Parathyroid adenoma (tissue), 2 donors: ENCODE measurements at regions not wholly inside any gene's neighbourhood (a gene's known extent, or its start where the extent isn't known, plus 50 kb on each side); places are given as distances from the start of the nearest gene placed in this dataset.

Source experiments
- H2AFZ ChIP-seq: fragments of 300-600 bp; sonication (generic); one replicate; pipeline ENCODE4 v1.7.0; 2017; ENCODE audit warnings: antibody characterized with exemption, mild to moderate bottlenecking
- H3K27ac ChIP-seq: fragments of 300-600 bp; sonication (generic); one replicate; pipeline ENCODE4 v1.7.0; 2017
- H3K27me3 ChIP-seq: fragments of 300-600 bp; sonication (generic); one replicate; pipeline ENCODE4 v1.7.0; 2017; ENCODE audit warnings: low read length; ENCODE audit not compliant: control insufficient read depth, insufficient read depth
- H3K36me3 ChIP-seq: fragments of 300-600 bp; sonication (generic); one replicate; pipeline ENCODE4 v1.7.0; 2017; ENCODE audit warnings: low read length; ENCODE audit not compliant: control insufficient read depth, insufficient read depth
- H3K4me1 ChIP-seq: fragments of 300-600 bp; sonication (generic); one replicate; pipeline ENCODE4 v1.7.0; 2017; ENCODE audit warnings: control low read depth
- H3K4me2 ChIP-seq: fragments of 300-600 bp; sonication (generic); one replicate; pipeline ENCODE4 v1.7.0; 2017; ENCODE audit warnings: low read length
- H3K4me3 ChIP-seq: fragments of 300-600 bp; sonication (generic); one replicate; pipeline ENCODE4 v1.7.0; 2017; ENCODE audit warnings: low read depth, low read length
- H3K79me2 ChIP-seq: fragments of 300-600 bp; sonication (generic); one replicate; pipeline ENCODE4 v1.7.0; 2017; ENCODE audit warnings: control low read depth
- H3K9ac ChIP-seq: fragments of 300-600 bp; sonication (generic); one replicate; pipeline ENCODE4 v1.7.0; 2017; ENCODE audit warnings: mild to moderate bottlenecking
- H3K9me3 ChIP-seq: fragments of 300-600 bp; sonication (generic); one replicate; pipeline ENCODE4 v1.7.0; 2017; ENCODE audit warnings: low read length; ENCODE audit not compliant: control insufficient read depth
- TF ChIP-seq, protein P1 (sequence below): fragments of 300-600 bp; sonication (generic); IDR thresholded peaks from one replicate; pipeline ENCODE4 v1.7.0; 2017; ENCODE audit warnings: antibody characterized with exemption, mild to moderate bottlenecking
- donor health status: primary hyperparathyroidism.

DNA sequence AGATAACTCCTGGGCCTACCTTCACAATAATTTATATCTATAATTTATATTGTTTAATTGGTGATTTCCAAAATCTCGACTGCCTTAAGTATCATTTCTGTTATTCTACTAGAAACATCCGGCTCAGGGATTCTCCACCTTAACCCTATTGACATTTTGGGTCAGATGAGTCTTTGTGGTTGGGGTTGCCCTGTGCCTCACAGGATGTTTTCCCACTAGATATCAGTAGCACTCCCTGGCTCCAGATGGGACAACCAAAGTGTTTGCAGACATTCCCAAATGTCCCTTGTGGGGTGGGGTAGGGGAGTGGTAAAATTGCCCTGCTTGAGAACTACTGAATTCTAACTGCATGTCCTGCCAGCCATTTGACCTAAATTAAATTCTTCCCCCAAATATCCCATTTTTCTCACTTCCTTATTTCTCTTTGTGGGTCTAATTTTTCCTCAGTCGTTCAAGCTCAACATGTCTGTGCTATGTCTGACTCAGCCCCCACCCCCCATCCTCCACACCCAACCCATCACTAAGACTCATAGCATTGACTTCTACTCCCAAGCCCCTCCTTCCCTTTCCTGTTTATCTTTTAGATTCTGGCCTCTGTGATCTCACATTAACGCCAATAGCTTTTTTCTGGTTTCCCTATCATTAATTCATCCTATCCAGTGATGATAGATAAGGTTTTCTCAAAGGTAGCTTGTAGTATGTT is 545.1 kb downstream of the EFNB2 start:
- H3K36me3 ChIP-seq: no peaks in the 10 kb centered on the region
- TF ChIP-seq, protein P1, sequence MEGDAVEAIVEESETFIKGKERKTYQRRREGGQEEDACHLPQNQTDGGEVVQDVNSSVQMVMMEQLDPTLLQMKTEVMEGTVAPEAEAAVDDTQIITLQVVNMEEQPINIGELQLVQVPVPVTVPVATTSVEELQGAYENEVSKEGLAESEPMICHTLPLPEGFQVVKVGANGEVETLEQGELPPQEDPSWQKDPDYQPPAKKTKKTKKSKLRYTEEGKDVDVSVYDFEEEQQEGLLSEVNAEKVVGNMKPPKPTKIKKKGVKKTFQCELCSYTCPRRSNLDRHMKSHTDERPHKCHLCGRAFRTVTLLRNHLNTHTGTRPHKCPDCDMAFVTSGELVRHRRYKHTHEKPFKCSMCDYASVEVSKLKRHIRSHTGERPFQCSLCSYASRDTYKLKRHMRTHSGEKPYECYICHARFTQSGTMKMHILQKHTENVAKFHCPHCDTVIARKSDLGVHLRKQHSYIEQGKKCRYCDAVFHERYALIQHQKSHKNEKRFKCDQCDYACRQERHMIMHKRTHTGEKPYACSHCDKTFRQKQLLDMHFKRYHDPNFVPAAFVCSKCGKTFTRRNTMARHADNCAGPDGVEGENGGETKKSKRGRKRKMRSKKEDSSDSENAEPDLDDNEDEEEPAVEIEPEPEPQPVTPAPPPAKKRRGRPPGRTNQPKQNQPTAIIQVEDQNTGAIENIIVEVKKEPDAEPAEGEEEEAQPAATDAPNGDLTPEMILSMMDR: no peak
- H3K27me3 ChIP-seq: no peaks in the 10 kb centered on the region
- no peak overlapping the region for H3K27ac ChIP-seq
- H3K9me3 ChIP-seq: no peaks in the 10 kb centered on the region
- no peaks in the 10 kb centered on the region for H3K4me1 ChIP-seq
- no peak overlapping the region for H3K4me3 ChIP-seq
- H2AFZ ChIP-seq: no peak overlapping the region
- no peak overlapping the region for H3K4me2 ChIP-seq
- H3K9ac ChIP-seq: no peak overlapping the region
- H3K79me2 ChIP-seq: no peaks in the 10 kb centered on the region

DNA sequence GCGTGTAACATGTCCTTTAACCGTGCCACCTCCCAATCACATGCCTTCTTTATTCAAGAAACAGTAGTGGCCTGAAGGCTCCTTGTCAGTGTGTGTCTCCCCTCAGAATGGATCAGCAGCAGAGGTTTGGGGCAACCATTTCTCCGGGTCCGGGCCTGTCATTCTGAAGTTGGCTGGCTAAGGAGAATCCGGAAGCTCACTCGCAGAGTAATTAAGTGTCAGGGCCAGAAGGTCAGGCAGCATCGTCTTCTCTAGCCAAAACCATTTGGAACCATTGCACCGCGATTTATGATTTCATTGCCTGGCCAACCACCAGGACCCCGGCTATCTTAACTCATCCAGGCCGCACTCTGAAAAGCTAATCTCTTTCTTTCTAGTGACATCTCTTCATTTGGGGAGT is 550.8 kb downstream of the EFNB2 start:
- Histone ChIP-seq H3K4me2 (no peak overlapping the region), H3K27me3 (no peaks in the 10 kb centered on the region), H3K4me3 (no peak overlapping the region), H3K79me2 (no peaks in the 10 kb centered on the region), H3K9ac (no peak overlapping the region), H3K27ac (no peak overlapping the region), H2AFZ (no peak overlapping the region), H3K9me3 (no peaks in the 10 kb centered on the region), H3K36me3 (no peaks in the 10 kb centered on the region), H3K4me1 (no peaks in the 10 kb centered on the region)
- TF ChIP-seq, protein P1: no peak

DNA sequence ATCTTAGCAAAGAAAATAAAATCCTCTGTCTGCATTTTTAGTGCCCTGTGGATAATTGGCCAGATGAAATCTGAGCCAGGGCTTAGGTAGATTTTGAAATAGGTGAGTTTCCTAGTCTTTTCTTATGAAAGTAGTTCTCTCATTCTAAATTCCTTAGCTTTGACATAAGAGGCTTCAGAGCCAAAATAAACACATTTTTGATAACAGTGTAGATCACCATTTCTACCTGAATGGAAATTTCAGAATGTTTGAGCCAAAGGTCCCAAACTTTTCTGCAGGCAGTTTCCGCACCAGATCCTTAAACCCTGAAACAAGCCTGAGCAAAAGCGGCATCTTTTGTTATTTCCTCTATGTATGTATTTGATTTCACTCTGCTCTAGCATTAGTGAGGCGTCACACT is 551.2 kb downstream of the EFNB2 start:
- no peak overlapping the region for H3K9ac ChIP-seq
- no peak overlapping the region for H3K27ac ChIP-seq
- H2AFZ ChIP-seq: no peak overlapping the region
- no peak overlapping the region for H3K4me2 ChIP-seq
- no peaks in the 10 kb centered on the region for H3K79me2 ChIP-seq
- H3K4me3 ChIP-seq: no peak overlapping the region
- no peaks in the 10 kb centered on the region for H3K4me1 ChIP-seq
- no peaks in the 10 kb centered on the region for H3K27me3 ChIP-seq
- TF ChIP-seq, protein P1: no peak
- no peaks in the 10 kb centered on the region for H3K9me3 ChIP-seq
- no peaks in the 10 kb centered on the region for H3K36me3 ChIP-seq

DNA sequence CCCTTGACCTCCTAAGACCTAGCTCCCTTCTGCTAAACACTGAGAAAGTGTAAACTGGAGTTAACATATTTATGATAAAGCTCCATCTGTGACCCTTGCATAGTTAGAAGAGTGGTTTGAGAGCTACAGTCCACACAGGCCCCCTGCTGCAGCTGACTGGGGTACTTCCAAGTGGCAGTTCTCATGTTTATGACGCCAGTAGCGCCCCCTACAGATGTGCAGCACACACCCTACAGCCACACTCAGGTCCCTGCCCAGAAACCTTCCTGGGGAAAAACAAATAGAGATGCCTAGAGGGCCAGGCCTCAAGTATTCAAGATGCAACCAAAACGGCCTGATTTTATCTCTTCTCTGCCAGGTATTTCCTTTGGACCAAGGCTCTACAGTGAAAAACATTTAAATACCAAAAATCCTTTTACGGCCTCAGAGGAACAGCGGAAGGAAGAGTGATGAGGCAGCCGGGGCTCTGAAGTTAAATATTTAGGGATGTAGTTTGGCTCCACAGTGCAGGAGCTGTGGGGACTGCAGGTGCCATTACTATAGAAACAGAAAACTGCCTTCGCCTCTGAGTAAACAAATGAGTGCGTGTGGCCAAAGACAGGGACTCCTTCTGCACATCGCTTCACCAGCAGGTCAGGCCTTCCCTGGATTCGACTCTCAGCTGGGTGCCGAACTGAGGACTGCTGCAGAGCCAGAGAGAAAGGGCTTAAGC is 553.1 kb downstream of the EFNB2 start:
- Histone ChIP-seq H3K79me2 (no peaks in the 10 kb centered on the region), H3K4me3 (no peak overlapping the region), H3K27ac (no peak overlapping the region)

More for the DNA sequence above, 553.1 kb downstream of the EFNB2 start:
- Histone ChIP-seq H3K36me3 (no peaks in the 10 kb centered on the region), H3K4me2 (no peak overlapping the region), H3K9me3 (no peaks in the 10 kb centered on the region), H3K27me3 (no peaks in the 10 kb centered on the region), H3K4me1 (no peaks in the 10 kb centered on the region), H3K9ac (no peak overlapping the region), H2AFZ (no peak overlapping the region)
- TF ChIP-seq, protein P1: no peak
